Neural crest cell (in vitro differentiated cells): ENCODE measurements at regions not wholly inside any gene's neighbourhood (a gene's known extent, or its start where the extent isn't known, plus 50 kb on each side); places are given as distances from the start of the nearest gene placed in this dataset.

Experiments
- DNase-seq: peaks from one replicate; pipeline ENCODE4 v3.0.0; 2021; ENCODE audit warnings: low read depth, mixed read lengths, low spot score
- H3K27ac Mint-ChIP-seq: one replicate; pipeline ENCODE4 v1.8.0; 2021; ENCODE audit warnings: mild to moderate bottlenecking, mixed read lengths; ENCODE audit not compliant: unreplicated experiment
- H3K27me3 Mint-ChIP-seq: 2 replicates; pipeline ENCODE4 v1.8.0; 2021; ENCODE audit warnings: low read depth, mild to moderate bottlenecking, mixed read lengths
- H3K36me3 Mint-ChIP-seq: 2 replicates; pipeline ENCODE4 v1.8.0; 2021; ENCODE audit warnings: low read depth, mild to moderate bottlenecking, mixed read lengths
- H3K4me1 Mint-ChIP-seq: 2 replicates; pipeline ENCODE4 v1.8.0; 2021; ENCODE audit warnings: mixed read lengths
- H3K4me3 Mint-ChIP-seq: one replicate; pipeline ENCODE4 v1.8.0; 2021; ENCODE audit warnings: mild to moderate bottlenecking, mixed read lengths
- H3K9me3 Mint-ChIP-seq: 2 replicates; pipeline ENCODE4 v1.8.0; 2021; ENCODE audit warnings: mixed read lengths
- CTCF ChIP-seq: fragments of 200-600 bp; sonication (generic); conservative IDR thresholded peaks from 2 replicates; pipeline ENCODE4 v1.5.0; 2021; ENCODE audit warnings: antibody characterized with exemption, mild to moderate bottlenecking

GRCh38 chr20:53891306-53891894 is 179.0 kb downstream of the BCAS1 start:
- H3K27ac Mint-ChIP-seq, result peak overlapping the region; percentile 32
- H3K4me1 Mint-ChIP-seq, result peaks cover 10% of the 10 kb centered on the region
- no peak overlapping the region for H3K4me3 Mint-ChIP-seq
- no peak for DNase-seq
- no peaks in the 10 kb centered on the region for H3K36me3 Mint-ChIP-seq
- H3K9me3 Mint-ChIP-seq, result peaks cover 3% of the 10 kb centered on the region
- no peak for TF ChIP-seq CTCF
- H3K27me3 Mint-ChIP-seq, result no peaks in the 10 kb centered on the region

GRCh38 chr20:53890443-53891305 is 179.7 kb downstream of the BCAS1 start:
- no peak for DNase-seq
- TF ChIP-seq CTCF, result no peak
- Mint-ChIP-seq H3K4me3 (no peak overlapping the region), H3K9me3 (peaks cover 3% of the 10 kb centered on the region), H3K27ac (no peak overlapping the region), H3K27me3 (no peaks in the 10 kb centered on the region), H3K36me3 (no peaks in the 10 kb centered on the region), H3K4me1 (peaks cover 10% of the 10 kb centered on the region)

- peaks cover 10% of the 10 kb centered on the region for H3K4me1 Mint-ChIP-seq
- TF ChIP-seq CTCF, result no peak
- H3K36me3 Mint-ChIP-seq, result no peaks in the 10 kb centered on the region
- DNase-seq, result no peak
- H3K9me3 Mint-ChIP-seq, result peaks cover 3% of the 10 kb centered on the region
- no peaks in the 10 kb centered on the region for H3K27me3 Mint-ChIP-seq
- no peak overlapping the region for H3K27ac Mint-ChIP-seq
- no peak overlapping the region for H3K4me3 Mint-ChIP-seq
Observed at GRCh38 chr20:53889411-53890148, 180.8 kb downstream of the BCAS1 start.

GRCh38 chr20:53888951-53889350 is 181.4 kb downstream of the BCAS1 start:
- H3K9me3 Mint-ChIP-seq, result peaks cover 3% of the 10 kb centered on the region
- H3K27ac Mint-ChIP-seq, result no peak overlapping the region
- TF ChIP-seq CTCF, result no peak
- H3K27me3 Mint-ChIP-seq, result no peaks in the 10 kb centered on the region
- peaks cover 10% of the 10 kb centered on the region for H3K4me1 Mint-ChIP-seq
- no peak overlapping the region for H3K4me3 Mint-ChIP-seq
- H3K36me3 Mint-ChIP-seq, result no peaks in the 10 kb centered on the region
- no peak for DNase-seq

- TF ChIP-seq CTCF, result no peak
- Mint-ChIP-seq H3K36me3 (no peaks in the 10 kb centered on the region), H3K27me3 (no peaks in the 10 kb centered on the region), H3K4me3 (no peak overlapping the region), H3K4me1 (peaks cover 9% of the 10 kb centered on the region), H3K9me3 (peaks cover 3% of the 10 kb centered on the region), H3K27ac (peak overlapping the region; percentile 85)
- no peak for DNase-seq
Observed at GRCh38 chr20:53888510-53888909, 181.9 kb downstream of the BCAS1 start.
